ENCODE measurements at regions not wholly inside any gene's neighbourhood (a gene's known extent, or its start where the extent isn't known, plus 50 kb on each side); places are given as distances from the start of the nearest gene placed in this dataset.

GRCh38 chr13:83532809-83533208 is 349.5 kb downstream of the SLITRK1 start:
- Histone ChIP-seq H3K9me3 (ENCODE audit: control insufficient read depth, insufficient read depth, low read length) (no peaks in the 10 kb centered on the region), H4K91ac (ENCODE audit: insufficient read depth, low read depth, low read length) (no peak overlapping the region), H3K36me3 (ENCODE audit: control insufficient read depth, insufficient read depth, low read length) (no peaks in the 10 kb centered on the region), H2BK5ac (ENCODE audit: low read depth, low read length, poor library complexity, severe bottlenecking) (no peak overlapping the region), H3K79me1 (ENCODE audit: low read depth in 1 of 2, low read length in 2 of 2) (no peaks in the 10 kb centered on the region), H3K18ac (ENCODE audit: low read depth, low read length) (no peak overlapping the region), H3K14ac (replicated peaks; ENCODE audit: low read depth, low read length) (no peak overlapping the region), H2AK5ac (ENCODE audit: low read depth, low read length) (no peak overlapping the region), H2AK9ac (replicated peaks; ENCODE audit: low read depth, low read length, poor library complexity) (no peak overlapping the region), H3K9ac (ENCODE audit: low read depth, low read length) (no peak overlapping the region), H4K20me1 (ENCODE audit: insufficient read depth, low read length) (no peaks in the 10 kb centered on the region), H2BK20ac (ENCODE audit: low read depth, low read length) (no peak overlapping the region), H4K5ac (ENCODE audit: low read depth, low read length) (no peak overlapping the region), H3K27ac (ENCODE audit: insufficient read depth, low read length) (no peak overlapping the region), H3K56ac (ENCODE audit: extremely low read depth, insufficient read depth, low read length) (no peak overlapping the region), H4K8ac (ENCODE audit: low read depth in 2 of 2, low read length in 2 of 2) (no peak overlapping the region), H2BK120ac (ENCODE audit: low read depth, low read length) (no peak overlapping the region), H2BK15ac (ENCODE audit: low read depth, low read length) (no peak overlapping the region), H3K23ac (ENCODE audit: low read depth, low read length) (no peak overlapping the region), H3K4me2 (ENCODE audit: low read depth, low read length) (no peak overlapping the region), H2AFZ (replicated peaks; ENCODE audit: low read length, poor library complexity) (no peak overlapping the region), H3K4me1 (ENCODE audit: control insufficient read depth, insufficient read depth, low read length) (no peaks in the 10 kb centered on the region), H3K27me3 (ENCODE audit: control insufficient read depth, insufficient read depth, low read length) (no peaks in the 10 kb centered on the region), H3K4me3 (ENCODE audit: insufficient read depth, low read depth, low read length) (no peak overlapping the region), H3K9me1 (ENCODE audit: insufficient read depth, low read length) (no peaks in the 10 kb centered on the region), H3K4ac (ENCODE audit: low read depth, low read length) (no peak overlapping the region)
- ChIA-PET POLR2A (ENCODE audit: unreplicated experiment) (no interaction called here), CTCF (no interaction called here)
- ATAC-seq (ENCODE audit: low read depth): no peak
- DNase-seq: no peak
- WGBS, 2 experiments (ENCODE audit: extremely low coverage in 2 of 2, insufficient read length in 1 of 2): 76% methylated on average over 7 of the region's 12 CpGs; no CpG with 5 or more reads in 1 of the 2 experiments
- dilution Hi-C loops (cut with HindIII; ENCODE audit: low sequenced_read_pairs, unreplicated experiment) (no loop called here), intact Hi-C loops (cut with micrococcal nuclease) (no loop called here), in situ Hi-C loops (cut with MboI; ENCODE audit: low sequenced_read_pairs) (no loop called here)
- TF ChIP-seq RFX5 (IDR thresholded peaks at IDR 0.05; ENCODE audit: low read depth, low read length): no peak
- no peak for TF ChIP-seq CHD1 (IDR thresholded peaks at IDR 0.05; ENCODE audit: low read depth, low read length)
- no peak for TF ChIP-seq CTCF (conservative IDR thresholded peaks at IDR 0.05; ENCODE audit: low read depth, low read length)
- no peak for TF ChIP-seq POLR2A (IDR thresholded peaks at IDR 0.05; ENCODE audit: low read depth, low read length)
- no peak for TF ChIP-seq USF2 (IDR thresholded peaks at IDR 0.05; ENCODE audit: low read depth, low read length)
- no peak for TF ChIP-seq FOS (IDR thresholded peaks at IDR 0.05; ENCODE audit: low read depth, low read length)
- no peak for TF ChIP-seq CEBPB (IDR thresholded peaks at IDR 0.05; ENCODE audit: low read depth, low read length)
- TF ChIP-seq RAD21 (IDR thresholded peaks at IDR 0.05; ENCODE audit: low read length): no peak
- no peak for TF ChIP-seq SMC3 (IDR thresholded peaks at IDR 0.05; ENCODE audit: low read depth, low read length)
- TF ChIP-seq BHLHE40 (IDR thresholded peaks at IDR 0.05; ENCODE audit: low read depth, low read length): no peak
- TF ChIP-seq RCOR1 (IDR thresholded peaks at IDR 0.05; ENCODE audit: insufficient replicate concordance, low read length): no peak
- TF ChIP-seq MAZ (IDR thresholded peaks at IDR 0.05; ENCODE audit: borderline replicate concordance, low read depth, low read length): no peak
- TF ChIP-seq MAFK (IDR thresholded peaks at IDR 0.05; ENCODE audit: low read depth, low read length): no peak
- no peak for TF ChIP-seq MXI1 (IDR thresholded peaks at IDR 0.05; ENCODE audit: borderline replicate concordance, low read depth, low read length)
- TF ChIP-seq NFE2L2 (IDR thresholded peaks at IDR 0.05; ENCODE audit: low read depth, low read length): no peak
- no peak for TF ChIP-seq ELK1 (IDR thresholded peaks at IDR 0.05; ENCODE audit: borderline replicate concordance, low read depth, low read length)
- no TSS peak for BruUV-seq (replicated peaks)

Measured in IMR-90 (cell line).